Activated B cell treated with CpG ODN at 0.5 μM for 24 hours (primary cell): ENCODE measurements at regions not wholly inside any gene's neighbourhood (a gene's known extent, or its start where the extent isn't known, plus 50 kb on each side); places are given as distances from the start of the nearest gene placed in this dataset.

Experiments
- ATAC-seq: fragments of 200-7000 bp; cut with Tn5 transposase; one replicate; pipeline ENCODE4 v1.10.0; 2021; ENCODE audit warnings: low read depth, mild to moderate bottlenecking, moderate library complexity
- CTCF ChIA-PET: fragments of 350-600 bp; sonication (Branson Sonifier 250); formaldehyde crosslinking; loops from one replicate; lab custom pipeline; 2021; ENCODE audit warnings: antibody characterized with exemption; lab: Charles Lee
- POLR2A ChIA-PET: fragments of 350-600 bp; sonication (Branson Sonifier 250); formaldehyde crosslinking; loops from one replicate; lab custom pipeline; 2021; ENCODE audit warnings: antibody characterized with exemption; lab: Charles Lee
- DNase-seq: peaks from one replicate; pipeline ENCODE4 v3.0.0; 2022
- H3K27ac Mint-ChIP-seq: one replicate; pipeline ENCODE4 v1.8.0; 2020; ENCODE audit warnings: mixed read lengths
- H3K27me3 Mint-ChIP-seq: one replicate; pipeline ENCODE4 v1.8.0; 2021; ENCODE audit warnings: mixed read lengths
- H3K36me3 Mint-ChIP-seq: one replicate; pipeline ENCODE4 v1.8.0; 2021; ENCODE audit warnings: low read depth, mixed read lengths
- H3K4me1 Mint-ChIP-seq: one replicate; pipeline ENCODE4 v1.8.0; 2021; ENCODE audit warnings: mixed read lengths
- H3K4me3 Mint-ChIP-seq: one replicate; pipeline ENCODE4 v1.8.0; 2020; ENCODE audit warnings: mild to moderate bottlenecking, mixed read lengths
- H3K9me3 Mint-ChIP-seq: one replicate; pipeline ENCODE4 v1.8.0; 2020; ENCODE audit warnings: mixed read lengths
- CTCF ChIP-seq: fragments of 200-600 bp; IDR thresholded peaks from one replicate; pipeline ENCODE4 v1.8.0; 2022; ENCODE audit warnings: antibody characterized with exemption, mild to moderate bottlenecking
- intact Hi-C: fragments of 100-400 bp; cut with micrococcal nuclease; formaldehyde crosslinking; loops from one replicate; pipeline ENCODE4 v1.15.1; 2024

- Mint-ChIP-seq H3K27me3 (no peaks in the 10 kb centered on the region), H3K27ac (no peak overlapping the region), H3K4me1 (no peaks in the 10 kb centered on the region), H3K4me3 (no peak overlapping the region), H3K9me3 (no peaks in the 10 kb centered on the region), H3K36me3 (no peaks in the 10 kb centered on the region)
- intact Hi-C loops, result no loop called here
- POLR2A ChIA-PET, result no interaction called here
- ATAC-seq, result no peak
- CTCF ChIA-PET, result no interaction called here
- no peak for TF ChIP-seq CTCF
- no peak for DNase-seq
Measured at GRCh38 chr18:22605736-22606135, 188.0 kb upstream of the CTAGE1 start.

- ATAC-seq, result no peak
- ChIA-PET POLR2A (no interaction called here), CTCF (interaction anchor here (0.5 kb wide), 1 partner anchor 63 kb away, joined by 3 read pairs; no protein-coding TSS in a partner anchor)
- Mint-ChIP-seq H3K4me3 (no peak overlapping the region), H3K9me3 (no peaks in the 10 kb centered on the region), H3K4me1 (no peaks in the 10 kb centered on the region), H3K36me3 (no peaks in the 10 kb centered on the region), H3K27ac (no peak overlapping the region), H3K27me3 (no peaks in the 10 kb centered on the region)
- no peak for TF ChIP-seq CTCF
- DNase-seq, result no peak
- intact Hi-C loops, result no loop called here
Measured at GRCh38 chr18:22606563-22607283, 189.0 kb upstream of the CTAGE1 start.

- H3K27me3 Mint-ChIP-seq, result no peaks in the 10 kb centered on the region
- no peak for DNase-seq
- no peak for TF ChIP-seq CTCF
- intact Hi-C loops, result no loop called here
- ChIA-PET CTCF (no interaction called here), POLR2A (no interaction called here)
- no peaks in the 10 kb centered on the region for H3K9me3 Mint-ChIP-seq
- no peaks in the 10 kb centered on the region for H3K4me1 Mint-ChIP-seq
- H3K4me3 Mint-ChIP-seq, result no peak overlapping the region
- ATAC-seq, result no peak
- H3K36me3 Mint-ChIP-seq, result no peaks in the 10 kb centered on the region
- no peak overlapping the region for H3K27ac Mint-ChIP-seq
Measured at GRCh38 chr18:22607284-22607635, 189.5 kb upstream of the CTAGE1 start.

GRCh38 chr18:22608847-22609246, 191.1 kb upstream of the CTAGE1 start:
- POLR2A ChIA-PET, result no interaction called here
- Mint-ChIP-seq H3K27me3 (no peaks in the 10 kb centered on the region), H3K9me3 (no peaks in the 10 kb centered on the region), H3K4me1 (no peaks in the 10 kb centered on the region), H3K36me3 (no peaks in the 10 kb centered on the region), H3K27ac (no peak overlapping the region), H3K4me3 (no peak overlapping the region)
- no peak for ATAC-seq
- TF ChIP-seq CTCF, result no peak
- CTCF ChIA-PET, result no interaction called here
- intact Hi-C loops, result no loop called here
- DNase-seq, result no peak

- intact Hi-C loops, result no loop called here
- no peak for ATAC-seq
- no peak for DNase-seq
- Mint-ChIP-seq H3K4me3 (no peak overlapping the region), H3K27me3 (no peaks in the 10 kb centered on the region), H3K36me3 (no peaks in the 10 kb centered on the region), H3K27ac (no peak overlapping the region), H3K9me3 (no peaks in the 10 kb centered on the region), H3K4me1 (no peaks in the 10 kb centered on the region)
- CTCF ChIA-PET, result no interaction called here
- POLR2A ChIA-PET, result no interaction called here
- TF ChIP-seq CTCF, result no peak
Measured at GRCh38 chr18:22609642-22610041, 191.9 kb upstream of the CTAGE1 start.
